ENCODE measurements at regions not wholly inside any gene's neighbourhood (a gene's known extent, or its start where the extent isn't known, plus 50 kb on each side); places are given as distances from the start of the nearest gene placed in this dataset.

- no TSS peak for BruUV-seq (replicated peaks)
- FAIRE-seq (no peak), DNase-seq (ENCODE audit: low spot score) (no peak), ATAC-seq (no peak)
- no peaks in the 10 kb centered on the region for H3K36me3 ChIP-seq (replicated peaks in 1 of 2; ENCODE audit: control insufficient read depth in 1 of 2, insufficient read depth in 2 of 2, low read length in 2 of 2)
- TF ChIP-seq ZBTB7B (CRISPR knock-in tag; IDR thresholded peaks at IDR 0.05) (no peak), ZNF232 (CRISPR knock-in tag; IDR thresholded peaks at IDR 0.05; ENCODE audit: borderline replicate concordance) (no peak), ZNF574 (CRISPR knock-in tag; IDR thresholded peaks at IDR 0.05) (no peak), NRL (CRISPR knock-in tag; IDR thresholded peaks at IDR 0.05; ENCODE audit: borderline replicate concordance) (no peak), ZNF768 (CRISPR knock-in tag; IDR thresholded peaks at IDR 0.05) (no peak), SALL2 (CRISPR knock-in tag; IDR thresholded peaks at IDR 0.05) (no peak)
- TF ChIP-seq, protein P1, sequence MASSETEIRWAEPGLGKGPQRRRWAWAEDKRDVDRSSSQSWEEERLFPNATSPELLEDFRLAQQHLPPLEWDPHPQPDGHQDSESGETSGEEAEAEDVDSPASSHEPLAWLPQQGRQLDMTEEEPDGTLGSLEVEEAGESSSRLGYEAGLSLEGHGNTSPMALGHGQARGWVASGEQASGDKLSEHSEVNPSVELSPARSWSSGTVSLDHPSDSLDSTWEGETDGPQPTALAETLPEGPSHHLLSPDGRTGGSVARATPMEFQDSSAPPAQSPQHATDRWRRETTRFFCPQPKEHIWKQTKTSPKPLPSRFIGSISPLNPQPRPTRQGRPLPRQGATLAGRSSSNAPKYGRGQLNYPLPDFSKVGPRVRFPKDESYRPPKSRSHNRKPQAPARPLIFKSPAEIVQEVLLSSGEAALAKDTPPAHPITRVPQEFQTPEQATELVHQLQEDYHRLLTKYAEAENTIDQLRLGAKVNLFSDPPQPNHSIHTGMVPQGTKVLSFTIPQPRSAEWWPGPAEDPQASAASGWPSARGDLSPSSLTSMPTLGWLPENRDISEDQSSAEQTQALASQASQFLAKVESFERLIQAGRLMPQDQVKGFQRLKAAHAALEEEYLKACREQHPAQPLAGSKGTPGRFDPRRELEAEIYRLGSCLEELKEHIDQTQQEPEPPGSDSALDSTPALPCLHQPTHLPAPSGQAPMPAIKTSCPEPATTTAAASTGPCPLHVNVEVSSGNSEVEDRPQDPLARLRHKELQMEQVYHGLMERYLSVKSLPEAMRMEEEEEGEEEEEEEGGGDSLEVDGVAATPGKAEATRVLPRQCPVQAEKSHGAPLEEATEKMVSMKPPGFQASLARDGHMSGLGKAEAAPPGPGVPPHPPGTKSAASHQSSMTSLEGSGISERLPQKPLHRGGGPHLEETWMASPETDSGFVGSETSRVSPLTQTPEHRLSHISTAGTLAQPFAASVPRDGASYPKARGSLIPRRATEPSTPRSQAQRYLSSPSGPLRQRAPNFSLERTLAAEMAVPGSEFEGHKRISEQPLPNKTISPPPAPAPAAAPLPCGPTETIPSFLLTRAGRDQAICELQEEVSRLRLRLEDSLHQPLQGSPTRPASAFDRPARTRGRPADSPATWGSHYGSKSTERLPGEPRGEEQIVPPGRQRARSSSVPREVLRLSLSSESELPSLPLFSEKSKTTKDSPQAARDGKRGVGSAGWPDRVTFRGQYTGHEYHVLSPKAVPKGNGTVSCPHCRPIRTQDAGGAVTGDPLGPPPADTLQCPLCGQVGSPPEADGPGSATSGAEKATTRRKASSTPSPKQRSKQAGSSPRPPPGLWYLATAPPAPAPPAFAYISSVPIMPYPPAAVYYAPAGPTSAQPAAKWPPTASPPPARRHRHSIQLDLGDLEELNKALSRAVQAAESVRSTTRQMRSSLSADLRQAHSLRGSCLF (CRISPR knock-in tag; IDR thresholded peaks at IDR 0.05; ENCODE audit: borderline replicate concordance) = no peak
- WGBS (ENCODE audit: low lambda C conversion rate) = 0% methylated on average over 1 of the region's 1 CpG
- no peaks in the 10 kb centered on the region for H3K9me3 ChIP-seq (ENCODE audit: low read length)
- no peaks in the 10 kb centered on the region for H3K4me1 ChIP-seq (ENCODE audit: insufficient read depth, low read length)
- no peak overlapping the region for H3K9ac ChIP-seq (ENCODE audit: insufficient read depth, low read depth, low read length)
- intact Hi-C loops (cut with micrococcal nuclease; ENCODE audit: unreplicated experiment) (no loop called here), in situ Hi-C loops (cut with HindIII; ENCODE audit: extremely low pct_ligation_motif_present, low pct_unique_long_range_greater_than_20kb) (no loop called here)
- POLR2A ChIA-PET = no interaction called here
- CTCF ChIA-PET (ENCODE audit: low intra/inter-chr PET ratio, low total read pairs) = no interaction called here
- H3K4me2 ChIP-seq (ENCODE audit: low read depth, low read length) = no peak overlapping the region
- no peaks in the 10 kb centered on the region for H3K79me2 ChIP-seq (ENCODE audit: insufficient read depth, low read length)
- no peak overlapping the region for H2AFZ ChIP-seq (ENCODE audit: low read length)
- no peak overlapping the region for H3K4me3 ChIP-seq (replicated peaks in 1 of 3; ENCODE audit: insufficient read depth in 1 of 3, low read depth in 2 of 3, low read length in 3 of 3)
- no peaks in the 10 kb centered on the region for H4K20me1 ChIP-seq (ENCODE audit: insufficient read depth, low read length)
- H3K27ac ChIP-seq (ENCODE audit: extremely low read length, insufficient read depth, low read length) = no peak overlapping the region
- H3K27me3 ChIP-seq (ENCODE audit: control insufficient read depth in 1 of 2, insufficient read depth in 2 of 2, low read length in 2 of 2) = no peaks in the 10 kb centered on the region; a peak in 1 of 5 replicates
Observed at GRCh38 chr12:24639641-24640040, 309.3 kb downstream of the BCAT1 start.

Data from HepG2 (cell line).